ENCODE measurements at regions not wholly inside any gene's neighbourhood (a gene's known extent, or its start where the extent isn't known, plus 50 kb on each side); places are given as distances from the start of the nearest gene placed in this dataset.

- no peak for TF ChIP-seq POLR2A (IDR thresholded peaks at IDR 0.05)
- TF ChIP-seq CTCF (IDR thresholded peaks at IDR 0.05): no peak
Observed at GRCh38 chr6:168943231-168943905, 310.3 kb downstream of the THBS2 start.

Measured in heart left ventricle (tissue), 13 donors.